ENCODE measurements at regions not wholly inside any gene's neighbourhood (a gene's known extent, or its start where the extent isn't known, plus 50 kb on each side); places are given as distances from the start of the nearest gene placed in this dataset.

DNA sequence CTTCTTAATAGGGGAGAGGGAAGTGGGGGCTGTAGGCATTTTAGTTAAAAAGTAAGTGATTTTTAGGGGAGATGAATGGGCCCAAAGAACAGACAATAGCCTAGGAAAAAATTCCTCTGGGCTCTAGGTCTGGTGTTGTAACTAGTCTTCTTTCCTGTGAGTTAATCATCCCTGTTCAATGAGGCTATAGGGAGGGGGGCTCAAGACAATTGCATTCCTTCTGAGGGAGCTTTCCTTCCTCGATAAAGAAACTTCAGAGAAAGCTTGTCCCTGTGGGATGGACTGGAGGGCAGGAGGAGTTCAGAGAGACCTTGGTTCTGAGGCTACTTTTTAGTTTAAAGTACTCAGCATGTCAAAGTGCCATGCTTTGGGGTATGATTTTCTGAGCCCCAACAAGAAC is 127.2 kb downstream of the BBS10 start:
- TF ChIP-seq CTCF (IDR thresholded peaks at IDR 0.05) (no peak), POLR2A (IDR thresholded peaks at IDR 0.05) (no peak), POLR2AphosphoS5 (IDR thresholded peaks at IDR 0.05) (no peak)
